ENCODE measurements at regions not wholly inside any gene's neighbourhood (a gene's known extent, or its start where the extent isn't known, plus 50 kb on each side); places are given as distances from the start of the nearest gene placed in this dataset.
"Not testable (repeated sequence)": the region's sequence is repeated elsewhere in the genome, so short reads cannot be mapped to it uniquely, and the experiment has no call there.

- no peak for DNase-seq
Measured at GRCh38 chr15:36008719-36009118, 462.8 kb upstream of the DPH6 start.

GRCh38 chr15:36024031-36024688, 478.2 kb upstream of the DPH6 start:
- DNase-seq: no peak

GRCh38 chr15:36026627-36027283, 480.8 kb upstream of the DPH6 start:
- no peak for DNase-seq

- DNase-seq: no peak
Measured at GRCh38 chr15:36029606-36030210, 483.7 kb upstream of the DPH6 start.

GRCh38 chr15:36039996-36040572, 494.1 kb upstream of the DPH6 start:
- DNase-seq: no peak

GRCh38 chr15:36047018-36047716, 501.2 kb upstream of the DPH6 start:
- not testable (repeated sequence) for DNase-seq

- DNase-seq: no peak
Measured at GRCh38 chr15:36050899-36051298, 504.9 kb upstream of the DPH6 start.

- DNase-seq: not testable (repeated sequence)
Measured at GRCh38 chr15:36052641-36053040, 506.7 kb upstream of the DPH6 start.

- no peak for DNase-seq
Measured at GRCh38 chr15:36053746-36054145, 507.8 kb upstream of the DPH6 start.

- no peak for DNase-seq
Measured at GRCh38 chr15:36059596-36059995, 513.6 kb upstream of the DPH6 start.

GRCh38 chr15:36062357-36062756, 516.4 kb upstream of the DPH6 start:
- no peak for DNase-seq

GRCh38 chr15:36066757-36067156, 512.7 kb upstream of the CDIN1 start:
- no peak for DNase-seq

- no peak for DNase-seq
Measured at GRCh38 chr15:36067483-36068274, 511.7 kb upstream of the CDIN1 start.

- DNase-seq: no peak
Measured at GRCh38 chr15:36075333-36075732, 504.1 kb upstream of the CDIN1 start.

GRCh38 chr15:36079021-36079420, 500.4 kb upstream of the CDIN1 start:
- no peak for DNase-seq

- no peak for DNase-seq
Measured at GRCh38 chr15:36080759-36081158, 498.7 kb upstream of the CDIN1 start.

- no peak for DNase-seq
Measured at GRCh38 chr15:36090286-36090946, 489.0 kb upstream of the CDIN1 start.

GRCh38 chr15:36106640-36107335, 472.6 kb upstream of the CDIN1 start:
- DNase-seq: no peak

GRCh38 chr15:36108541-36108940, 470.9 kb upstream of the CDIN1 start:
- no peak for DNase-seq

- DNase-seq: no peak
Measured at GRCh38 chr15:36109943-36110658, 469.3 kb upstream of the CDIN1 start.

- DNase-seq: no peak
Measured at GRCh38 chr15:36110659-36110993, 468.8 kb upstream of the CDIN1 start.
